IPS DF 19.7 (cell line): ENCODE measurements at regions not wholly inside any gene's neighbourhood (a gene's known extent, or its start where the extent isn't known, plus 50 kb on each side); places are given as distances from the start of the nearest gene placed in this dataset.

Experiments used
- DNase-seq: peaks from one replicate; pipeline ENCODE4 v3.0.0-alpha.2; 2013; ENCODE audit warnings: low read depth, low spot score

GRCh38 chr2:18426174-18426573 is 134.3 kb downstream of the RDH14 start:
- no peak for DNase-seq

- no peak for DNase-seq
Measured at GRCh38 chr2:18425210-18425703, 135.2 kb downstream of the RDH14 start.

GRCh38 chr2:18423636-18424035 is 136.8 kb downstream of the RDH14 start:
- DNase-seq, result no peak

- no peak for DNase-seq
Measured at GRCh38 chr2:18422432-18423165, 137.9 kb downstream of the RDH14 start.

- DNase-seq, result no peak
Measured at GRCh38 chr2:18413676-18414396, 146.6 kb downstream of the RDH14 start.

- no peak for DNase-seq
Measured at GRCh38 chr2:18412980-18413675, 147.3 kb downstream of the RDH14 start.

GRCh38 chr2:18411626-18412025 is 148.8 kb downstream of the RDH14 start:
- no peak for DNase-seq

GRCh38 chr2:18410543-18410942 is 149.9 kb downstream of the RDH14 start:
- DNase-seq, result no peak

GRCh38 chr2:18408638-18409037 is 151.8 kb downstream of the RDH14 start:
- DNase-seq, result no peak

GRCh38 chr2:18406219-18406618 is 154.2 kb downstream of the RDH14 start:
- no peak for DNase-seq

GRCh38 chr2:18404708-18405107 is 155.7 kb downstream of the RDH14 start:
- no peak for DNase-seq

- no peak for DNase-seq
Measured at GRCh38 chr2:18403921-18404522, 156.4 kb downstream of the RDH14 start.

- no peak for DNase-seq
Measured at GRCh38 chr2:18402831-18403230, 157.6 kb downstream of the RDH14 start.

- DNase-seq, result no peak
Measured at GRCh38 chr2:18401471-18401870, 159.0 kb downstream of the RDH14 start.

GRCh38 chr2:18399601-18400000 is 160.9 kb downstream of the RDH14 start:
- DNase-seq, result no peak

- no peak for DNase-seq
Measured at GRCh38 chr2:18398833-18399232, 161.6 kb downstream of the RDH14 start.

GRCh38 chr2:18396329-18397010 is 164.0 kb downstream of the RDH14 start:
- DNase-seq, result no peak

- DNase-seq, result no peak
Measured at GRCh38 chr2:18395555-18395954, 164.9 kb downstream of the RDH14 start.

- DNase-seq, result peak; percentile 63
Measured at GRCh38 chr2:18387441-18388206, 172.8 kb downstream of the RDH14 start.

GRCh38 chr2:18384242-18384641 is 176.2 kb downstream of the RDH14 start:
- DNase-seq, result no peak

GRCh38 chr2:18381386-18381785 is 179.1 kb downstream of the RDH14 start:
- DNase-seq, result no peak
